ENCODE measurements at regions not wholly inside any gene's neighbourhood (a gene's known extent, or its start where the extent isn't known, plus 50 kb on each side); places are given as distances from the start of the nearest gene placed in this dataset.
"Not testable (repeated sequence)": the region's sequence is repeated elsewhere in the genome, so short reads cannot be mapped to it uniquely, and the experiment has no call there.

DNA sequence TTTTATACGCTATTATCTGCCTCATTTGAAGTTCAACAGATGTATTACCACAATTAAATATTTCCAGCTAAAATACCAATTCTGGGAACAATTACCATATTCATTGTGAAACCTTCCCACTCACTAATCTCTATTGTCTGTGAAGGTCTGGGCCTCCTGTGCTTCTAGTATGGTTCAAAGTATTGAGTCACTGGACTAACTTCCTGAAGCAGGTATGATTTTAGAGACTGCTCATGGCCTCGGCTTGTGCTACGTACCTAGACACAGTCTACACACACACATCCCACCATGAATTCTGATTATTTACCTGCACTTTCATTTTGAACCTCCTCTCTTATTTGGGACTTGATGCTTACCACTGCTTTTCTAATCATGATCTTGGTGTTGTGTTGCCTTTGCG, 180.7 kb upstream of the EPHA4 start:
- no peak for DNase-seq

DNA sequence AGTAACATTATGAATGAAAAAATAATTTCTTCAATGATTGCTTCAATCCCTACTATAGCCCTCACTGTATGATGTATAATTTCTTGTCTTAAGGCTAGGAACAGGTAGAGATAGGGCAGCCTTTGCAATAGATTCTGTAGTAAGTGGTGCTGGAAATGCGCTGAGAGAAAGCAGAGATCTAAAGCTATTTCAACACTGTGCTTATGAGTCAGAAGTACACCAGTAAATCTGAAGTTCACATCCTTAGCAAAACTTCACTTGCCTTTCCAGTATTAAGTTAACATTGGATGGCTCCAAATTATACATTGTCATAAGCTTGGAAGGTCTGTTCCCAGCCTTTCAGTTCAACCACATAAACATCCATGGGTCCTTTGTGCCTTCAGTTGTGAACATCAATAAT, 178.2 kb upstream of the EPHA4 start:
- no peak for DNase-seq

DNA sequence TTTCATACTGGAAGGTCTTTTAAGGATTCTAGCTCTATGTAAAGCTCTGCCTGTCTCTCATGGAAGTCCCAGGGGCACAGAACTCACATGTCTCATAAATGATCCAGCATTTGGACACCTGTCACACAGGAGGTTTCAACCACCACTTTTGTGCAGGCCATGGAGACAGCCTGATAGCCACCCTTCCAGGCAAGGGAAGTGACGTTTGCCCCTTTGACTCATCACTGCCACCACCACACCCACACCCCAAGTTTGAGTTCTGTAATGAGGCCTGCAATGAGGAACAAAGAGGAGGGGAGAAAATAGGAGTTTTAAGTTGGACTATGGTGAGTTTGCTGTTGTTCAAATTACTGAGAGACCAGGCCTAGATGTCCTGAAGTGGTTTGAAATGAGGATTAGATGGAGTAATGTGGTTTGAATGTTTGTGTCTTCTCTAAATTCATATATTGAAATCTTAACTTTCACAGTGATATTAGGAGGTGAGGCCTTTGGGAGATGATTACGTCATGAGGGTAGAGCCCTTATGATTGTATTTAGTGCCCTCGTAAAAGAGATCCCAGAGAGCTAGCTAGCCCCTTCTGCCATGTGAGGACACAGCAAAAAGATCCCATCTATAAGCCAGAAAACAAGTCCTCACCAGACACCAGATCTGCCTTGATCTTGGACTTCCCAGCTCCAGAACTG, 175.3 kb upstream of the EPHA4 start:
- no peak for DNase-seq

DNA sequence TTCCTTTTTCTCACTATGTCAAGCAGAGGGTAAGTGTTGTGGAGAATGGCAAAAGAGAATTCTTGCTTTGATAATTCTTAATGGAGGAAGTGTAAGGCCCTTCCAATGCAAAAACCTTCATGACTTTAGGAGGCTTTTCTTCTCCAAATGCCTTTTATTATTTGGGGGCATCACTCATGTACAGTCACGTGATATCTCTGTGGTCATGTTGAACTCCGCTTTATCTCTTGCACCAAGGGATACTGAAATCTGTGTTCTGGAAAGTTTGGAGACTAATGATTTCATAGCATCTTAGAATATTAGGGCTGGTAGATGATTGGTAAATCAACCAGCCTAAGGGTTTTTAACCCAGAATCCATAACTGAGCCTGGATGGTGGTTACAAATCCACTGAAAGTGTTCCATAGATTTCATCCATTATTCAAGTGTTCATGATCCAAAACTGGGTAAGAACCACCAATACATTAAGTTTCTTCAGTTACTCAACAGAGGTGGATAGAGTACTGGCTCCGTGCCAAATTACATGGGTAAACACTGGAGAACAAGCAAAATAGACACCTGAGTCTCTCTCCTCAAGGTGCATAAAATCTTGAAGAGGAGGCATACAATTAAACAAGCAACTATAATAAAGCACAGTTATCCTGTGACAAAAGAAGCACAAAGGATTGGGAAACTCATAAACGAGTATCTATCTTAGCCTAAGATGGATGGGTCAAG, 169.6 kb upstream of the EPHA4 start:
- no peak for DNase-seq

DNA sequence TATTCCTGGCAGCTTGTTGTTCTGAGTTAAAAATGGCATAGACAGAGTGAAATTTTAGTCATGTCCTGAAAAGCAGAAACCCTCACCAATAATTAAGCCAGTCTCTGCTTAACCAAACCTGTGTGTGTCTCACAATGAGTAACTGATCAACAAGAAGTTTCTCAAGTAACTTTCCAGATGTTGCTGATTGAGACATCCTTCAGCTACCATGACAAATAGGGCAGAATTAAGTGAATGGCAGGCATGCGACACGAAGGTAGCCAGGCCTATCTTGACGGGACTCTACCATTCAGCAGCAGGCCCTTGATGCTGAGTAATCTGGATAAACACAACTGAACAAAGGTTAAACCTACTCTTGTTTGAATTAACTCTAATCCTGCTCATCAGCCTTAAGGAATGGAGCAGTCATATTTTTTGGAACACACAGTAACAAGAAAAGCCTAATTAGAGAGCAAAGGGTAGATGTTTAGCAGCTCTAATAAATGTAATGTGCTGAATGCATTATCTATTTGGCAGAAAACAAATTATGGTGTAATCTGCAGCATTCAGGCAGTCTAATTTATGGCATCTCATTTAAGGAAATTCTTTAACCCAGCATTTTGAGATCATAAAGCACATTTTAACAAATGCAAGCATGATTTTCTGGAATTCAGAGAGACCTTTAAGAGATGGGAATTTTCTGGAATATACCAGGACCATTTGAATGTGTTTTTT, 159.5 kb upstream of the EPHA4 start:
- DNase-seq: no peak

DNA sequence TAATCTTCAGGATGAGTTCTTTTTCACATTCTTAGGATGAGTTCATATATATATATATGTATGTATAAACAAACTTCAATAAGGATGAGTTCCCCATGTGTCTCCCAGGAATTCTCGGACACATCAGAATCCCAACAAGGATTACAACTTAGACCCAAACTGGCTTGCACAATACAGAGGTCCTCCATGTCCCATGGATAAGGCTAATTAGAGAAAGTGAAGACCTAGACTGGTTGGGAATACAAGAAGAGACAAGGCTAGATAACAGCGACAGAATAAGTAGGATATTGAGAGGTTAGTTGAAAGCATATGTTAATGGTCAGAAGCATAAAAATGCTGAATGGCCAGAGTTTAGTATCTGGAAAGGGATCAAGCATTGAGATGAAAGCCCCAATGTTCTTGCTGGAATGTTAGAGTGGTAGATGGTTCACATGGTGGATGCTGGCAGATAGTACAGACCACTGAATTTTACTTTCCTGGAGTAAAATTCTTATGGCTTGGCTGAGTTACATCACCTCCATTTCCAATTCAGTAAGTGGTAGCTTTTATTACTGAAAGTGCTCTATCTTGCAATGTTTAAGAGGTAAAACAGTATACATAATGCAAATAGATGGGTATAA, 154.9 kb upstream of the EPHA4 start:
- no peak for DNase-seq

DNA sequence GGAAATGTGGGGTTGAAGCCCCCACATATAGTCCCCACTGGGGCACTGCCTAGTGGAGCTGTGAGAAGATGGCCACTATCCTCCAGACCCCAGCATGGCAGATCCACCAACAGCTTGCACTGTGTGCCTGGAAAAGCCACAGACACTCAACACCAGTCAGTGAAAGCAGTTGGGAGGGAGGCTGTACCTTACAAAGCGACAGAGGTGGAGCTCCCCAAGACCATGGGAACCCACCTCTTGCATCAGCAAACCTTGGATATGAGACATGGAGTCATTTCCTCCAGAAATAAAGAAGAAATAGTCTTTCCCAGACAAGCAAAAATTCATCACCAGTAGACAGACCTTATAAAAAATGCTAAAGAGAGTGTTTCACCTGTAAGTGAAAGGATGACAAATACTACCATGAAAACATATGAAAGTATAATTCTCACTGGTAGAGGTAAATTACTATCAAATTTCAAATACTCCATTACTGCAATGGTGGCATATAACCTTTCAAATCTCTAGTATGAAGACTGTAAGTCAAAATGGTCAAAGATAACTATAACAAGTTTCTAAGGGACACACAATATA, 152.6 kb upstream of the EPHA4 start:
- DNase-seq: no peak

DNA sequence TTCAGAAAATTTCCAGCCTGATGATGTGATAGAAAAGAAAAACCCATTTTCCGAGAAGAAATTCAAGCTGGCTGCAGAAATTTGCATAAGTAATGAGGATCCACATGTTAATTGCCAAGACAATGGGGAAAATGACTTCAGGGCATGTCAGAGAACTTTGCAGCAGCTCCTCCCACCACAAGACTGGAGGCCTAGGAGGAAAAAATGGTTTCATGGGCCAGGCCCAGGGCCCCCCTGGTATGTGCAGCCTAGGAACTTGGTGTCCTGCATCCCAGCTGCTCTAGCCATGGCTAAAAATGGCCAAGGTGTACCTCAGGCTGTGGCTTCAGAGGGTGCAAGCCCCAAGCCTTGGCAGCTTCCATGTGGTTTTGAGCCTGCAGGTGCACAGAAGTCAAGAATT, 152.0 kb upstream of the EPHA4 start:
- not testable (repeated sequence) for DNase-seq

DNA sequence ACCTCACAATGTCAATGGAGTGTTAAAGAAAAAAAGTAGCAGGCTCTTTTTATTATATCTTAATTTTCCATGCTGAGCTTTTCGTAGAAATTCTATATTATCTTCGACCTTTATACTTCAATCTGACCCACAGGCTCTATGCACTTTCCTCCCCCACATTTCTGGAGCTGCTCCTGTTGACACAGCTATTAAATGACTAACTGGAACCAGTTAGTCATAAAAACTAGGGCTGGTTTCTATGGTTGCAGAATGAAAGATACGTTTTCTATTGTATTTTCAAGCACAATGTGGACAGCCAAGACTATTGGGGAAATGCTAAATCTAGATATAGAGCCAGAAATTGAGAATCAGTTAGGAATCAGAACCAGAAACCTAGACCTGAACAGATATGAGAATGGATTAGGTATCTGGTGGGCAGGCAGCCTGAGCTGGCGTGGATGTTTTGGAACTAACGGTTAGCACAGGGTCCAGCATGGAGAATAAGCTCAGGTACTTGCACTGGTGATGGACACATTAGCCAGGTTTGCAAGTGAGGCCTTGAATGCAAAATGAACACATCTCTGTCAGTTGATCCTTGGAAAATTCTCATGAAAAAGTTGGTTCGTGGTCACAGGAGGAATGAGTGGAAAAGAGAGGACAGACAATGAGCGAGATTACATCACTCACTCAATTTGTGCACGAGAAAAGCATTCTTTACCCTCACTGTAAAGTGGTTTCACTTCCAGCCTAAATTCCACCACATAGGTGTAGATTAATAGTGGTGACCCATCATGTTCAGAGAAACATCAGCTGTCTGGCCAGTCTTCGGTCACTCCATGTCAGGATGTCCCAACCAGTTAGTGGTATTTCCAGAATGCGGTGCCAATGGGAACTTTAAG, 144.6 kb upstream of the EPHA4 start:
- no peak for DNase-seq

DNA sequence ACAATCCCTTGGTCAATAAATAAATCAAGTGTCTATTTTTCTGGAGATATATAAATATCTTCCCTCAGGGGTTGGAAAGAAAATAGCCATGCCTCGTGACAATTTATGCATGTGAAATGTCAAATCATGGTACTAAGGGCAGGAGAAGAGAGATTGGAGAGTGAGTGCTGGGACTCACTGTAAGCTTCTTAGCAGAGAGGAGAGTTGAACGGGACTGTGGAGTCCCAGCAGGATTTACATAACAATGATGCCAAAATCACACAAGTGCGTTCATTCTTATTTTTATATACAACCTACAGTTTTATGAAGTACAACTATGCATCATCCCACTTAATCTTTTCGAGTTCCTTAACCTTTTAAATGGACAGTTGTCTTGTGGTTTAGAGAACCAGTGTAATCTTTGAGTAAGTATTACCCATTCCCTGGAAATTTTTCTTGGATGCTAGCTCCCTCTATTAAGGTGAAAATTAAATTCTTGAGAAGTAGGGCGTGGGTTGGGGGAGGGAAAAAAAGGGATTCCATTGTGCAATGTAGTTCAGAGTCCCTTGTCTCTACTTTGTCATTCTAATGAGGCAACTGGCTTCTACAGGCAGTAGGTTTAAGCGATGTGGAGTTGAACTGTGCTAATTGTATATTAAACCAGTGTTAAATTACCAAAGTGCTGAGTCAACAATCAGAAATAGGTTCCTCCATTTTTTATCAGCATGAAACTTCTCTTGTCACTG, 143.6 kb upstream of the EPHA4 start:
- no peak for DNase-seq

DNA sequence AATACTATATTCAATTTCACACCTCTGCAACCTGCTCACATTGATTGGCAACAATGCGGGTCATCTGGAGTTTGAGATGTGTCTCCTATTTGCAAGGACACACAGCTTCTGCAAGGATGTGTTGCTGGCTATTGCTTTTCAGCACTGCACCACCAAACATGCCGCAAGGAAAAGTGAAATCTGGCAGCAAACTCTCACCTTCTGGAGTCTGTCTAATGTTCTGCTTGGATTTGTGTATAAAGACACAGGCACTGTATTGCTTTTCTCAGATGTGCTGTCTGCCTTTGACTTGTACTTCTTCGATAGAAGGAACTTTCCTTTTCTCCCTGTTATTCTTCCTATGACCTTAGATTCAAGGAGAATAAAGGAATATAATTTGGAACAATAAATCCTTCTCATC, 138.6 kb upstream of the EPHA4 start:
- no peak for DNase-seq

DNA sequence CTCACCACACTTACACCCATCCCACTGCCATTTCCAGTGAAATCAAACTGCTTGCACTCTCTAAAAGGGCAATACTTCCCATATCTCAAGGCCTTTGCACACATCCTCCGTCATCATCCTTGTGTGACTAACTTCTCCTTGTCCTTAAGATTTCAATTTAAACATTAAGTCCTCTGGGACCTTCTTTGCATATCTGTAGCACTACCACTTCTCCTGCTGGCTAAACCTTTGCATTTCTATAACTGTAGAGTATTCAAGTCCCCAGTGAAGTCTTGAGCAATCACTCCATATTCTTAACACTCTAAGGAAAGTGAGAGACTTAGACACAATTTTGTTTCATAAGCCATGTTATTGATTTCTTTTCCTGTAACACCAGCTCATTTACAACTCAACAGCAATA, 136.8 kb upstream of the EPHA4 start:
- DNase-seq: no peak

DNA sequence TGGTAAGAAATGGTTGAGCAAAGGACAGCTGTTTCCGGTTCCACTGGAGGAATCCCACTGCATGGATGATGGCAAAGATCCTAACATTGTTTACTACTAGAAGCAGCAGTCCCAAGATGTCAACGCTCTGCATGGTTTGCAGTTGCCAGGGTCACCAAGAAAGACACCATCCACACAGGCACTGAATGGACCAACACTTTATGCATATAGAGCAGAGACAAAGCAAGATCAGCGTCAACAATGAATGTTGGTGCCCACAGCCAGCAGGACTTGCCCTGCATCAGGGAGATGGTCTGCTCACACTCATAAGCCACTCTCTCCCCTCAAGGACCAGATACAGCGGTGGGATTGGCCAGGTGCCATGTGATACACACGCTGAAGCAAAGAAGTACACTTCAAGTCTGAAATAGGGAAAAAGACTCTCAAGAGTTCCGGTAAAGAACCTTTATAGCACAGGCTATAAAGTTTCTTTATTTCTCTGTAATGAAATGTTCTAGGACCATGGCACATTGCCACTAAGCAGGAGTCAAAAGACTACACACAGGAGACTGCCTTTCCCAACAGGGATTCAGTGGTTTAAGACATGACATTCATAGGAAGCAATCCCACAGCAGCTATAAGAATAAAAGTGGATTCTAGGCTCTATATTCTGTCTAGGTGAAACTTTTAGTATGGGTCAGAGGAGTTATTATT, 133.2 kb upstream of the EPHA4 start:
- DNase-seq: no peak

DNA sequence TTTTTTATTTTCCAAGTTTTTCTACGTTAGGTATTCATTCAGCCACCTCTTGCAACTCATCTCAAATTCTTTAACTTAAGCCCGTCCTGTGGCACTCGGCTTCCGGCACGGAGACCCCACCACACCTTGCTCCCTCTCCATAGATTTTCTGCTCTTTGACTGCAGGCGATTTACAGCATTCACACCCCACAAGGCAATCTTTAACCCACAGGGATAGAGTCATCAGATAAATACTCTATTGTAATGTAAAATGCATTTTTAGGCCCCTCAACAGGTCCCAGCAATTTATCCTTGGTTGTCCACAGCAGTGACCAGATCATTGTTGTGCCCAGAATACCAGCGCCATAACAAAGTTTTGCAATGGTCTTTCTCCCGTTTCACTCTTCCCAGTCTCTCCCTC, 132.3 kb upstream of the EPHA4 start:
- no peak for DNase-seq

DNA sequence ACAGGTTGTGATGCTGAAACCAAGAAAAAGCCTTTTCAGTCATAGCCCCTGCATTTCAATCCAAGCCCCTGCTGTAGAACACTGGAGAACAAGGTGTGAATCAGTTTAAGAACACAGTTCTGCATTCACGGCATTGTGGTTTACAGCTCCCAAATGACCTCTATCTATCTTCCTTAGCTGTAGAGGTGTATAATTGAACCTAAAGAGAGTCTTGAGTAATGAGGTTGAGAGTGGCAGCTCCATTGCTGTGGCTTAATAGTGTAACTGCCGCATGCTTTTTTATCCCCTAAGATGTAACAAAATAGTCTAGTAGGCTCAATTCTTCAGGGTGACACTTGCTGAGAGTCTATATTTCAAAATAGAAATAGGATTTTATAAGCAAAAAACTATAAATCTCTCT, 121.3 kb upstream of the EPHA4 start:
- DNase-seq: no peak

DNA sequence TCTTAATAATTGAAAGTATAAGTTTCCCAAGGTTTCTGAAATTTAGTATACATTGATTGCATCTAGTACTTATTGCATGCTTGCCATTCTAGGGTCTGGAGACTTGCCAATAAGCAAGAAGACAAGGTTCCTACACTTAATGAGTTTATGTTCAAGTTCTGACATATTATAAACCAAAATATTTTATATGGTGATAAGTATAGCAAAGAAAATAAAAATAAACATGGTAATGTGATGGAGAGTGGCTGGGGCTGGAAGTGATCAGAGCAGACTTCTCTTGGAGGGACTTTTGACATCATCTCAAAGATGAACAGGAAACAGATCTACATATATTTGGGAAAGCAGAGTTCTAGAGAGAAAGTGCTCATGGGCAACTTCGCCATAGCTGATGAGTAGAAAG, 119.5 kb upstream of the EPHA4 start:
- DNase-seq: no peak

DNA sequence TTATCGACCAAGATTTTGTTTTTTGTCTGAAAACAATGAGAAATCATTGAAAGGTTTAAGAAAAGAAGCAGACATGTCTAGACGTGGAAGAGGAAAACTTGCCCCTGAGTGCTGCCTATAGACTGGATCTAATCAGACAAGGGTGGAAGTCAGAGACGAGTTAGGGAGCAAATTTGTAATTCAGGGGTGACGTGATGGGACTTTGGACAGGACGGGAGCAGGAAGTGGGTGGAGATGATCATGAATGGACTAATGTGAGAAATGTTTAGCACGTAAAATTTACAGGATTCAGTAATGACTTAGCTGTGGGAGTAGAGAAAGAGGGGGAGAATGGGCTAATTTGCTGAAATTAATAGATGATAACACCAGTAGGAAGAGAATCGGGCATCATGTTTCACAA, 117.0 kb upstream of the EPHA4 start:
- DNase-seq: no peak

DNA sequence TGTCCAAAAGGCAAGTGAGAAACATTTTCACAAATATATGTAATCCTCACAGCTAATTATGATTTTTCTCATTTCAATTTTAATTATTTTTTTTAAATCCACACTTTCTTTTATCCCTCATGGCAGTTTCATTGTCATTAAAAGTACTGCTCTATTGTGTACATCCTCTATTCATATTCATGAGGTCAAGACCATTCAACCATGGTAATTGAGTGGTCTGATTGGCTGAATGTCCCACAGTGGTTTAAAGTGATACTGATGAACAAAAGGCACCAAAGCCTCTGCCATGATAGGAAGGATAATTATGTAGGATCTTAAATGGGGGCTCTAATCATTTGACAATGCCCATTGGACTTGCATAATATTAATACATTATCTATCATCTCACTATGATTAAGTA, 108.4 kb upstream of the EPHA4 start:
- no peak for DNase-seq

DNA sequence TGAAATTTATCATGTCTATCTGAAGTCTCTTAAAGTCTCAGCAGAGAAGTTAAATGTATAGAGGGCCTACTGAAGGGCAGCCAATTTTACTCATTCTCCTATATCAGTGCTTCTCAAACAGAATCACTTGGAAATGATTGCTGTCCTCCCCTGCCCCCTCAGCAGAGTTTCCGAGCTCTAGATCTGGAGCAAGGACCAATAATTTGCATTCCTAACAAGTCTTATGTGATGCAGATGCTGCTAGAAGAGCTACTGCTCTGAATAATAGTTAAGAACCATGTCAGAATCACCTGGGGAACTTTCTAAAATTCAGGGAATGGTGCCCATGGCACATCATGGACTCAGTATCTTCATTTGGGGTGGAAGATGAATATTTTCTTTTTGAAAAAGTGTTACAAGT, 105.6 kb upstream of the EPHA4 start:
- DNase-seq: no peak

DNA sequence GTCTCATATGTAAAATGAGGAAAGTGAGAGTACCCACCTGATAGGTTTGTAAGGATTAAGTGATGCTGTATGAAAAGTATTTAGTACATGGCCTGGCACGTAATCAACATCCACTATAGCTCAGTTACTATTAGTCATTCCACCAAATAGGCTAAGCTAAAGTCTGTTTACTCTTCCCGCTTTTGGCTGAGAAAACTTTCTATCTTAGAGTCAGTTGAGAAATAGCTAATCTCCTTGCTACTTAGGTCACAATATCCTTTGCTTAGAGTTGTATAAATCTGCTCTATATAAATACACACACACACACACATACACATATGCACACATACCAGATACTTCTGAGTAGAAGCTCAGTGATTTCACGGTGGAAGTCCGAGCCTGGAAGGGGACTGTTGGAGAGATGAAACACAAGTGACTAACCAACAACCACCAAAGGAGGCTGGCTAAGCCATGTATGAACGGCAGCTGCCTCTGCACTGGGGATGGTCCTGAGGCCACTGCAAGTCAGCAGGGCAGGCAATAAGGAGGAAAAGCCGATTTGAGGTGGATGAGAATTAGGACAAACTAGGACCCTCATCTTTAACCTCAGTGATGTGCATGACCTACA, 104.6 kb upstream of the EPHA4 start:
- DNase-seq: no peak

All from bone marrow (tissue), 2 donors.